ENCODE measurements at regions not wholly inside any gene's neighbourhood (a gene's known extent, or its start where the extent isn't known, plus 50 kb on each side); places are given as distances from the start of the nearest gene placed in this dataset.

- TF ChIP-seq ZNF274 (IDR thresholded peaks at IDR 0.05; ENCODE audit: low read depth, low read length) (no peak), YY1 (IDR thresholded peaks at IDR 0.05; ENCODE audit: insufficient read depth, insufficient read length) (no peak)
Measured at GRCh38 chr11:22559416-22559815, 66.2 kb downstream of the FANCF start.
